Cardiac fibroblast (primary cell): ENCODE measurements at regions not wholly inside any gene's neighbourhood (a gene's known extent, or its start where the extent isn't known, plus 50 kb on each side); places are given as distances from the start of the nearest gene placed in this dataset.

Source experiments
- DNase-seq, 2 donors: peaks; one replicate each; pipeline versions ENCODE4 v3.0.0 to v3.0.0-alpha.2; 2010; ENCODE audit warnings: low read depth in 2 of 2
- H3K4me3 ChIP-seq, 2 donors: replicated peaks in 1 of 2; 1 replicate in 1 of 2; 2 replicates in 1 of 2; pipeline ENCODE4 v1.5.1; 2011; ENCODE audit warnings: low read depth in 2 of 2, low read length in 2 of 2, mild to moderate bottlenecking in 2 of 2, moderate library complexity in 1 of 2
- TF ChIP-seq, protein P1 (sequence below): IDR thresholded peaks from one replicate; pipeline ENCODE4 v1.5.1; 2011; ENCODE audit warnings: low read depth, mild to moderate bottlenecking, low read length, inconsistent platforms

- TF ChIP-seq, protein P1, sequence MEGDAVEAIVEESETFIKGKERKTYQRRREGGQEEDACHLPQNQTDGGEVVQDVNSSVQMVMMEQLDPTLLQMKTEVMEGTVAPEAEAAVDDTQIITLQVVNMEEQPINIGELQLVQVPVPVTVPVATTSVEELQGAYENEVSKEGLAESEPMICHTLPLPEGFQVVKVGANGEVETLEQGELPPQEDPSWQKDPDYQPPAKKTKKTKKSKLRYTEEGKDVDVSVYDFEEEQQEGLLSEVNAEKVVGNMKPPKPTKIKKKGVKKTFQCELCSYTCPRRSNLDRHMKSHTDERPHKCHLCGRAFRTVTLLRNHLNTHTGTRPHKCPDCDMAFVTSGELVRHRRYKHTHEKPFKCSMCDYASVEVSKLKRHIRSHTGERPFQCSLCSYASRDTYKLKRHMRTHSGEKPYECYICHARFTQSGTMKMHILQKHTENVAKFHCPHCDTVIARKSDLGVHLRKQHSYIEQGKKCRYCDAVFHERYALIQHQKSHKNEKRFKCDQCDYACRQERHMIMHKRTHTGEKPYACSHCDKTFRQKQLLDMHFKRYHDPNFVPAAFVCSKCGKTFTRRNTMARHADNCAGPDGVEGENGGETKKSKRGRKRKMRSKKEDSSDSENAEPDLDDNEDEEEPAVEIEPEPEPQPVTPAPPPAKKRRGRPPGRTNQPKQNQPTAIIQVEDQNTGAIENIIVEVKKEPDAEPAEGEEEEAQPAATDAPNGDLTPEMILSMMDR: no peak
Measured at GRCh38 chr6:169979873-169980432, 228.5 kb downstream of the ERMARD start.

GRCh38 chr6:169978615-169979161 is 227.3 kb downstream of the ERMARD start:
- no peak overlapping the region for H3K4me3 ChIP-seq
- TF ChIP-seq, protein P1: no peak
- DNase-seq: no peak

More at GRCh38 chr6:169979873-169980432, 228.5 kb downstream of the ERMARD start:
- no peak overlapping the region for H3K4me3 ChIP-seq
- no peak for DNase-seq

DNA sequence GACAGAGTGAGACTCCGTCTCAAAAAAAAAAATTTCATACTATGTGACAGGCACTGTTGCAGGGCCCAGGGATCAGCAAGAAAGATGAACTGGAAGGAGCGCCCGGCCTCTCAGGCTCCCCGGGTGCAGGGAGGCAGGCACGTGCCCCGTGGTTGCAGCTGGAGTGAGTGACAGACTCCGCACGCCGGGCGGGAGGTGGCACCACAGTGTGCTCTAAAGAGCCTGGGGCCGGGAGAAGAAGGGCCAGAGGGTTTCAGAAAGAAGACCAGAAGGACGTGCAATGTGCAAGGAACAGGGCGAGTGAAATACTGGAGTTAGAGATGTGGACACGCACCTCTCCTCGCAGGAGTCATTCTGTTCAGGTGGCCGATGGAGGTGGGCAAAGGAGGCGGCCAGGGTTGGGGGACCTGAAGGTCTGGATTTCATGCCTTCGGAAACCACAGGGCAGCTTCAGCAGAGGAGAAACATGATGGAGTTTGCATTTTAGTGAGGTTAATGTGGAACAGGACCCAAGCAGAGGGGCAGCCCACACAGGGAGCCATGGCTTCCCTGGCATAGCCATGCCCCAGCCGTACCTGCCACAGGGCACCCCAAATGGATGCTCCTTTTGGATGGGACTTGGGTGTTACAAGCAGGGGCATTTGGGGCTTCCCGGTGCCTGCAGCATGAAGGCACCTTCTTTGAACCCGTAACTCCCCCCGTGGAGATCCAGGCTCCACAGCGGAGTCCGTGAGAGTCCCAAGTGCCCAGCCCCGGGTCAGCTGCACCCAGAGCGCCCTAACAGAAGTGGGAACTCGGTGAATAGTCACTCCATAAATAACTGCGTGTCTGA is 226.2 kb downstream of the ERMARD start:
- DNase-seq: no peak
- TF ChIP-seq, protein P1: no peak
- H3K4me3 ChIP-seq: no peak overlapping the region

GRCh38 chr6:169976301-169977081 is 225.1 kb downstream of the ERMARD start:
- no peak for DNase-seq
- TF ChIP-seq, protein P1: no peak
- no peak overlapping the region for H3K4me3 ChIP-seq

GRCh38 chr6:169975701-169976100 is 224.3 kb downstream of the ERMARD start:
- DNase-seq: no peak
- H3K4me3 ChIP-seq: no peak overlapping the region
- TF ChIP-seq, protein P1: no peak

DNA sequence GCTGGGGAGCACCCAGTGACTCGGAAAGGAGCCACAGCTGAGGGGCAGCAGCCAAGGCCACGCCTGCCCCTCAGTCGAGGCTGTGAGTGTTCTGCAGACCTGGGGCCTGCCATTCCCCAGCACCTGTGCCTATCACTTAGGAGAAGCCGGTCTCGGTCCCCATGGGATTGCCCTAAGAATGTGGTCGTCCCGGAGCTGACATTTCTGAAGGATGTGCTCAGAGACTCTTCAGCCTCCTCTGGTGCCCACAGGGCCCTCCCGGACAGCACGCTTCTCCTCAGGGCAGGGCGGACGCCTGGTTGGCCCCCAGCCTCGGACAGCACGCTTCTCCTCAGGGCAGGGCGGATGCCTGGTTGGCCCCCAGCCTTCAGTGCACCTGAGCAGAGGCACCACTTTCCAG is 223.9 kb downstream of the ERMARD start:
- DNase-seq: no peak
- TF ChIP-seq, protein P1: no peak
- no peak overlapping the region for H3K4me3 ChIP-seq
